ENCODE measurements at regions not wholly inside any gene's neighbourhood (a gene's known extent, or its start where the extent isn't known, plus 50 kb on each side); places are given as distances from the start of the nearest gene placed in this dataset.

GRCh38 chrX:147738265-147738664, 173.5 kb upstream of the FMR1 start:
- Histone ChIP-seq H3K9ac (ENCODE audit: low read length) (no peak overlapping the region), H3K36me3 (ENCODE audit: insufficient read depth, low read length) (no peaks in the 10 kb centered on the region), H3K4me3 (ENCODE audit: low read length) (no peak overlapping the region), H3K4me2 (ENCODE audit: low read length) (no peak overlapping the region), H3K9me2 (ENCODE audit: insufficient read depth, low read length) (no peaks in the 10 kb centered on the region), H3F3A (ENCODE audit: insufficient read depth, low read length, poor library complexity, severe bottlenecking) (no peaks in the 10 kb centered on the region), H3K27ac (ENCODE audit: low read length) (no peak overlapping the region), H4K20me1 (ENCODE audit: insufficient read depth) (no peaks in the 10 kb centered on the region), H3K27me3 (ENCODE audit: insufficient read depth, low read depth, low read length) (no peaks in the 10 kb centered on the region), H3K79me2 (replicated peaks; ENCODE audit: insufficient read depth, low read length) (no peaks in the 10 kb centered on the region), H3K9me3 (ENCODE audit: low read length) (no peaks in the 10 kb centered on the region), H2AFZ (ENCODE audit: low read depth, low read length) (no peak overlapping the region)
- TF ChIP-seq RAD21 (conservative IDR thresholded peaks at IDR 0.05) (no peak), REST (IDR thresholded peaks at IDR 0.05; ENCODE audit: borderline replicate concordance) (no peak), POLR2AphosphoS5 (IDR thresholded peaks at IDR 0.05) (no peak), CTCF (IDR thresholded peaks at IDR 0.05; ENCODE audit: poor library complexity, severe bottlenecking) (no peak), EP300 (conservative IDR thresholded peaks at IDR 0.05; ENCODE audit: poor library complexity, severe bottlenecking) (no peak), MXI1 (conservative IDR thresholded peaks at IDR 0.05; ENCODE audit: poor library complexity, severe bottlenecking) (no peak), SMC3 (conservative IDR thresholded peaks at IDR 0.05; ENCODE audit: poor library complexity) (no peak), TAF1 (IDR thresholded peaks at IDR 0.05; ENCODE audit: low read depth) (no peak), EZH2 (IDR thresholded peaks at IDR 0.05; ENCODE audit: borderline replicate concordance, insufficient read depth, low read length, poor library complexity, severe bottlenecking) (no peak)

GRCh38 chrX:147739196-147739595, 172.5 kb upstream of the FMR1 start:
- Histone ChIP-seq H3K4me3 (ENCODE audit: low read length) (no peak overlapping the region), H3K79me2 (replicated peaks; ENCODE audit: insufficient read depth, low read length) (no peaks in the 10 kb centered on the region), H4K20me1 (ENCODE audit: insufficient read depth) (no peaks in the 10 kb centered on the region), H3K9me3 (ENCODE audit: low read length) (no peaks in the 10 kb centered on the region), H3F3A (ENCODE audit: insufficient read depth, low read length, poor library complexity, severe bottlenecking) (no peaks in the 10 kb centered on the region), H2AFZ (ENCODE audit: low read depth, low read length) (no peak overlapping the region), H3K27ac (ENCODE audit: low read length) (no peak overlapping the region), H3K27me3 (ENCODE audit: insufficient read depth, low read depth, low read length) (no peaks in the 10 kb centered on the region), H3K9ac (ENCODE audit: low read length) (no peak overlapping the region), H3K36me3 (ENCODE audit: insufficient read depth, low read length) (no peaks in the 10 kb centered on the region), H3K4me2 (ENCODE audit: low read length) (no peak overlapping the region), H3K9me2 (ENCODE audit: insufficient read depth, low read length) (no peaks in the 10 kb centered on the region)
- TF ChIP-seq POLR2AphosphoS5 (IDR thresholded peaks at IDR 0.05) = no peak
- no peak for TF ChIP-seq SMC3 (conservative IDR thresholded peaks at IDR 0.05; ENCODE audit: poor library complexity)
- TF ChIP-seq TAF1 (IDR thresholded peaks at IDR 0.05; ENCODE audit: low read depth) = no peak
- no peak for TF ChIP-seq CTCF (IDR thresholded peaks at IDR 0.05; ENCODE audit: poor library complexity, severe bottlenecking)
- no peak for TF ChIP-seq REST (IDR thresholded peaks at IDR 0.05; ENCODE audit: borderline replicate concordance)
- TF ChIP-seq EP300 (conservative IDR thresholded peaks at IDR 0.05; ENCODE audit: poor library complexity, severe bottlenecking) = no peak
- TF ChIP-seq EZH2 (IDR thresholded peaks at IDR 0.05; ENCODE audit: borderline replicate concordance, insufficient read depth, low read length, poor library complexity, severe bottlenecking) = no peak
- TF ChIP-seq RAD21 (conservative IDR thresholded peaks at IDR 0.05) = no peak
- no peak for TF ChIP-seq MXI1 (conservative IDR thresholded peaks at IDR 0.05; ENCODE audit: poor library complexity, severe bottlenecking)

All from neural cell (in vitro differentiated cells).